ENCODE measurements at regions not wholly inside any gene's neighbourhood (a gene's known extent, or its start where the extent isn't known, plus 50 kb on each side); places are given as distances from the start of the nearest gene placed in this dataset.

- no peak for TF ChIP-seq CEBPB (IDR thresholded peaks at IDR 0.05; ENCODE audit: low read depth, low read length)
- no peak for TF ChIP-seq CTCF (conservative IDR thresholded peaks at IDR 0.05; ENCODE audit: low read depth, low read length)
- TF ChIP-seq RAD21 (IDR thresholded peaks at IDR 0.05; ENCODE audit: low read length), result no peak
- no peak for TF ChIP-seq FOS (IDR thresholded peaks at IDR 0.05; ENCODE audit: low read depth, low read length)
- no peak for TF ChIP-seq BHLHE40 (IDR thresholded peaks at IDR 0.05; ENCODE audit: low read depth, low read length)
- TF ChIP-seq ELK1 (IDR thresholded peaks at IDR 0.05; ENCODE audit: borderline replicate concordance, low read depth, low read length), result no peak
These were observed 218.4 kb upstream of the GOLIM4 start for GRCh38 chr3:168314166-168314565.
